ENCODE measurements at regions not wholly inside any gene's neighbourhood (a gene's known extent, or its start where the extent isn't known, plus 50 kb on each side); places are given as distances from the start of the nearest gene placed in this dataset.

- H3K27me3 ChIP-seq (replicated peaks in 1 of 4; ENCODE audit: control insufficient read depth in 3 of 4, extremely low read depth in 1 of 4, insufficient read depth in 3 of 4, low read length in 3 of 4): no peaks in the 10 kb centered on the region
- H2BK15ac ChIP-seq (ENCODE audit: low read length): no peak overlapping the region
- no peaks in the 10 kb centered on the region for H4K20me1 ChIP-seq (replicated peaks in 1 of 2; ENCODE audit: control insufficient read depth in 1 of 2, insufficient read depth in 2 of 2, low read length in 2 of 2)
- no peak overlapping the region for H3K56ac ChIP-seq (replicated peaks; ENCODE audit: insufficient read length, low read depth, low read length)
- no peak overlapping the region for H2BK12ac ChIP-seq (ENCODE audit: low read depth, low read length)
- no peak overlapping the region for H2BK20ac ChIP-seq (ENCODE audit: low read length)
- H2BK120ac ChIP-seq (replicated peaks; ENCODE audit: low read depth, low read length): no peak overlapping the region
- ChIA-PET CTCF (ENCODE audit: partially characterized antibody) (no interaction called here), POLR2A (ENCODE audit: partially characterized antibody) (no interaction called here)
- H3K9me3 ChIP-seq (ENCODE audit: insufficient read depth in 2 of 2, low read depth in 1 of 2, low read length in 1 of 2): no peaks in the 10 kb centered on the region
- no peak overlapping the region for H3K4me3 ChIP-seq (ENCODE audit: extremely low read depth in 1 of 4, insufficient read depth in 2 of 4, low read depth in 3 of 4, low read length in 4 of 4)
- H3K4ac ChIP-seq (replicated peaks; ENCODE audit: insufficient read length, low read depth, low read length): no peak overlapping the region
- no peak overlapping the region for H4K5ac ChIP-seq (ENCODE audit: insufficient read length, low read depth, low read length)
- H2AFZ ChIP-seq (ENCODE audit: low read length): peak overlapping the region; percentile 48; the same call in 1 of the 2 replicates
- H3K79me1 ChIP-seq (ENCODE audit: low read depth, low read length): no peaks in the 10 kb centered on the region
- no peaks in the 10 kb centered on the region for H3K4me1 ChIP-seq (replicated peaks in 1 of 4; ENCODE audit: control insufficient read depth in 3 of 4, insufficient read depth in 4 of 4, low read length in 3 of 4)
- H3K79me2 ChIP-seq (ENCODE audit: control insufficient read depth in 1 of 2, insufficient read depth in 2 of 2, low read length in 2 of 2): no peaks in the 10 kb centered on the region
- no peaks in the 10 kb centered on the region for H3K36me3 ChIP-seq (ENCODE audit: control insufficient read depth in 2 of 4, insufficient read depth in 4 of 4, low read length in 3 of 4)
- no peak overlapping the region for H3K23ac ChIP-seq (ENCODE audit: insufficient read length)
- no peak overlapping the region for H3K14ac ChIP-seq (ENCODE audit: insufficient read length)
- no peak overlapping the region for H3K9ac ChIP-seq (replicated peaks in 1 of 4; ENCODE audit: extremely low read depth in 1 of 4, low read depth in 3 of 4, low read length in 3 of 4)
- no peak overlapping the region for H3K27ac ChIP-seq (ENCODE audit: low read depth, low read length)
- WGBS, 2 experiments (ENCODE audit: extremely low coverage in 1 of 2, insufficient coverage in 1 of 2, insufficient read length in 1 of 2, insufficient replicate concordance in 2 of 2, low coverage in 1 of 2, low lambda C conversion rate in 2 of 2, missing lambda C conversion rate in 1 of 2): 79% methylated on average over 4 of the region's 4 CpGs; no CpG with 5 or more reads in 1 of the 2 experiments
- no peak overlapping the region for H3K18ac ChIP-seq (ENCODE audit: extremely low read depth, low read length)
- H3K4me2 ChIP-seq (ENCODE audit: insufficient read depth in 1 of 2, low read depth in 2 of 2, low read length in 2 of 2): no peak overlapping the region
- H4K91ac ChIP-seq (replicated peaks; ENCODE audit: insufficient read length, low read length): no peak overlapping the region
- DNase-seq (ENCODE audit: low read depth in 1 of 2, low spot score in 2 of 2) (no peak), FAIRE-seq (no peak)
- H3K23me2 ChIP-seq (ENCODE audit: low read depth, low read length): no peaks in the 10 kb centered on the region
- H2BK5ac ChIP-seq (ENCODE audit: low read depth, low read length): no peak overlapping the region
- no peak overlapping the region for H2AK5ac ChIP-seq (ENCODE audit: low read depth, low read length)
- H4K8ac ChIP-seq (ENCODE audit: extremely low read depth, insufficient read depth, low read length): no peak overlapping the region
- TF ChIP-seq SP1 (IDR thresholded peaks at IDR 0.05; ENCODE audit: low read depth, low read length) (no peak), YY1 (IDR thresholded peaks at IDR 0.05; ENCODE audit: low read depth, low read length) (no peak), KDM1A (IDR thresholded peaks at IDR 0.05; ENCODE audit: borderline replicate concordance, low read length) (no peak), TAF7 (optimal IDR thresholded peaks at IDR 0.05; ENCODE audit: borderline replicate concordance, low read depth, low read length) (no peak), CTBP2 (IDR thresholded peaks at IDR 0.05; ENCODE audit: borderline replicate concordance, insufficient read depth, insufficient read length, low read length) (no peak), ZNF274 (IDR thresholded peaks at IDR 0.05; ENCODE audit: borderline replicate concordance, extremely low read depth, low read length) (no peak), RNF2 (IDR thresholded peaks at IDR 0.05; ENCODE audit: borderline replicate concordance, low read depth, low read length, missing control alignments, poor library complexity, severe bottlenecking) (no peak), PHF8 (conservative IDR thresholded peaks at IDR 0.05; ENCODE audit: low read depth, low read length) (no peak), SUZ12 (IDR thresholded peaks at IDR 0.05; ENCODE audit: low read length) (no peak), SIN3A (conservative IDR thresholded peaks at IDR 0.05 in 1 of 2, IDR thresholded peaks at IDR 0.05 in 1 of 2; ENCODE audit: low read depth in 1 of 2, low read length in 2 of 2) (no peak)
- TF ChIP-seq, protein P1, sequence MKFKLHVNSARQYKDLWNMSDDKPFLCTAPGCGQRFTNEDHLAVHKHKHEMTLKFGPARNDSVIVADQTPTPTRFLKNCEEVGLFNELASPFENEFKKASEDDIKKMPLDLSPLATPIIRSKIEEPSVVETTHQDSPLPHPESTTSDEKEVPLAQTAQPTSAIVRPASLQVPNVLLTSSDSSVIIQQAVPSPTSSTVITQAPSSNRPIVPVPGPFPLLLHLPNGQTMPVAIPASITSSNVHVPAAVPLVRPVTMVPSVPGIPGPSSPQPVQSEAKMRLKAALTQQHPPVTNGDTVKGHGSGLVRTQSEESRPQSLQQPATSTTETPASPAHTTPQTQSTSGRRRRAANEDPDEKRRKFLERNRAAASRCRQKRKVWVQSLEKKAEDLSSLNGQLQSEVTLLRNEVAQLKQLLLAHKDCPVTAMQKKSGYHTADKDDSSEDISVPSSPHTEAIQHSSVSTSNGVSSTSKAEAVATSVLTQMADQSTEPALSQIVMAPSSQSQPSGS (IDR thresholded peaks at IDR 0.05; ENCODE audit: low read length): no peak
- TF ChIP-seq, protein P2, sequence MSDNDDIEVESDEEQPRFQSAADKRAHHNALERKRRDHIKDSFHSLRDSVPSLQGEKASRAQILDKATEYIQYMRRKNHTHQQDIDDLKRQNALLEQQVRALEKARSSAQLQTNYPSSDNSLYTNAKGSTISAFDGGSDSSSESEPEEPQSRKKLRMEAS (IDR thresholded peaks at IDR 0.05): no peak
These were observed 113.8 kb upstream of the ADGRL3 start for GRCh38 chr4:61086357-61086756.
